ENCODE measurements at regions not wholly inside any gene's neighbourhood (a gene's known extent, or its start where the extent isn't known, plus 50 kb on each side); places are given as distances from the start of the nearest gene placed in this dataset.

- ChIA-PET POLR2A (ENCODE audit: low non-redundant PET) (no interaction called here), CTCF (no interaction called here)
- Histone ChIP-seq H3K4me3 (ENCODE audit: low read depth, low read length, poor library complexity, severe bottlenecking) (no peak overlapping the region), H3K36me3 (ENCODE audit: insufficient read depth, low read length, poor library complexity, severe bottlenecking) (no peaks in the 10 kb centered on the region), H3K27ac (ENCODE audit: low read depth, low read length, poor library complexity, severe bottlenecking) (no peak overlapping the region), H3K27me3 (replicated peaks; ENCODE audit: insufficient read depth, low read depth, low read length, poor library complexity) (no peaks in the 10 kb centered on the region), H3K4me1 (ENCODE audit: insufficient read depth, low read length, poor library complexity, severe bottlenecking) (no peaks in the 10 kb centered on the region), H3K9me3 (ENCODE audit: low read depth, low read length, poor library complexity, severe bottlenecking) (no peaks in the 10 kb centered on the region)
- no peak for TF ChIP-seq EZH2 (IDR thresholded peaks at IDR 0.05; ENCODE audit: borderline replicate concordance, low read depth, low read length, poor library complexity, severe bottlenecking)
- no peak for TF ChIP-seq CTCF (conservative IDR thresholded peaks at IDR 0.05; ENCODE audit: low read depth, low read length)
- DNase-seq (ENCODE audit: low spot score) = no peak
- BruUV-seq (replicated peaks) = no TSS peak
- intact Hi-C loops (cut with micrococcal nuclease; ENCODE audit: unreplicated experiment) = no loop called here
Observed at GRCh38 chr1:80248886-80249285, 1242.4 kb upstream of the ADGRL4 start.

- Histone ChIP-seq H3K36me3 (ENCODE audit: insufficient read depth, low read length, poor library complexity, severe bottlenecking) (no peaks in the 10 kb centered on the region), H3K27me3 (replicated peaks; ENCODE audit: insufficient read depth, low read depth, low read length, poor library complexity) (no peaks in the 10 kb centered on the region), H3K9me3 (ENCODE audit: low read depth, low read length, poor library complexity, severe bottlenecking) (no peaks in the 10 kb centered on the region), H3K4me3 (ENCODE audit: low read depth, low read length, poor library complexity, severe bottlenecking) (no peak overlapping the region), H3K27ac (ENCODE audit: low read depth, low read length, poor library complexity, severe bottlenecking) (no peak overlapping the region), H3K4me1 (ENCODE audit: insufficient read depth, low read length, poor library complexity, severe bottlenecking) (no peaks in the 10 kb centered on the region)
- TF ChIP-seq CTCF (conservative IDR thresholded peaks at IDR 0.05; ENCODE audit: low read depth, low read length) = no peak
- TF ChIP-seq EZH2 (IDR thresholded peaks at IDR 0.05; ENCODE audit: borderline replicate concordance, low read depth, low read length, poor library complexity, severe bottlenecking) = no peak
- intact Hi-C loops (cut with micrococcal nuclease; ENCODE audit: unreplicated experiment) = no loop called here
- no peak for DNase-seq (ENCODE audit: low spot score)
- ChIA-PET CTCF (no interaction called here), POLR2A (ENCODE audit: low non-redundant PET) (no interaction called here)
- no TSS peak for BruUV-seq (replicated peaks)
Observed at GRCh38 chr1:80245813-80246212, 1239.3 kb upstream of the ADGRL4 start.

GRCh38 chr1:80244372-80244771 lies 1237.8 kb upstream of the ADGRL4 start:
- ChIA-PET CTCF (no interaction called here), POLR2A (ENCODE audit: low non-redundant PET) (no interaction called here)
- no peak overlapping the region for H3K27ac ChIP-seq (ENCODE audit: low read depth, low read length, poor library complexity, severe bottlenecking)
- no peaks in the 10 kb centered on the region for H3K4me1 ChIP-seq (ENCODE audit: insufficient read depth, low read length, poor library complexity, severe bottlenecking)
- no TSS peak for BruUV-seq (replicated peaks)
- no peaks in the 10 kb centered on the region for H3K9me3 ChIP-seq (ENCODE audit: low read depth, low read length, poor library complexity, severe bottlenecking)
- H3K4me3 ChIP-seq (ENCODE audit: low read depth, low read length, poor library complexity, severe bottlenecking) = no peak overlapping the region
- no peak for TF ChIP-seq EZH2 (IDR thresholded peaks at IDR 0.05; ENCODE audit: borderline replicate concordance, low read depth, low read length, poor library complexity, severe bottlenecking)
- no peak for TF ChIP-seq CTCF (conservative IDR thresholded peaks at IDR 0.05; ENCODE audit: low read depth, low read length)
- H3K36me3 ChIP-seq (ENCODE audit: insufficient read depth, low read length, poor library complexity, severe bottlenecking) = no peaks in the 10 kb centered on the region
- no peak for DNase-seq (ENCODE audit: low spot score)
- H3K27me3 ChIP-seq (replicated peaks; ENCODE audit: insufficient read depth, low read depth, low read length, poor library complexity) = no peaks in the 10 kb centered on the region
- intact Hi-C loops (cut with micrococcal nuclease; ENCODE audit: unreplicated experiment) = no loop called here

All from A673 (cell line).